AG20443 (cell line): ENCODE measurements at regions not wholly inside any gene's neighbourhood (a gene's known extent, or its start where the extent isn't known, plus 50 kb on each side); places are given as distances from the start of the nearest gene placed in this dataset.
"Not testable (repeated sequence)": the region's sequence is repeated elsewhere in the genome, so short reads cannot be mapped to it uniquely, and the experiment has no call there.

Source experiments
- DNase-seq: peaks from one replicate; pipeline ENCODE4 v3.0.0; 2012; ENCODE audit warnings: low spot score, mixed read lengths

- no peak for DNase-seq
Observed at GRCh38 chr4:79850626-79851025, 222.4 kb downstream of the ANTXR2 start.

- DNase-seq: no peak
Observed at GRCh38 chr4:79848329-79848728, 224.7 kb downstream of the ANTXR2 start.

GRCh38 chr4:79847411-79847810 lies 225.6 kb downstream of the ANTXR2 start:
- no peak for DNase-seq

- DNase-seq: no peak
Observed at GRCh38 chr4:79842162-79842561, 230.9 kb downstream of the ANTXR2 start.

- no peak for DNase-seq
Observed at GRCh38 chr4:79833857-79834256, 239.2 kb downstream of the ANTXR2 start.

- no peak for DNase-seq
Observed at GRCh38 chr4:79831701-79832514, 241.1 kb downstream of the ANTXR2 start.

GRCh38 chr4:79831119-79831528 lies 241.9 kb downstream of the ANTXR2 start:
- no peak for DNase-seq

- DNase-seq: no peak
Observed at GRCh38 chr4:79827283-79827682, 245.7 kb downstream of the ANTXR2 start.

GRCh38 chr4:79823148-79823763 lies 249.8 kb downstream of the ANTXR2 start:
- DNase-seq: no peak

GRCh38 chr4:79820427-79820826 lies 252.6 kb downstream of the ANTXR2 start:
- DNase-seq: no peak

- not testable (repeated sequence) for DNase-seq
Observed at GRCh38 chr4:79807933-79808332, 265.1 kb downstream of the ANTXR2 start.

GRCh38 chr4:79798047-79798446 lies 275.0 kb downstream of the ANTXR2 start:
- no peak for DNase-seq

GRCh38 chr4:79796948-79797347 lies 276.1 kb downstream of the ANTXR2 start:
- no peak for DNase-seq

- no peak for DNase-seq
Observed at GRCh38 chr4:79788884-79789283, 284.1 kb downstream of the ANTXR2 start.

GRCh38 chr4:79780129-79780528 lies 292.9 kb downstream of the ANTXR2 start:
- no peak for DNase-seq

GRCh38 chr4:79772510-79772909 lies 300.5 kb downstream of the ANTXR2 start:
- DNase-seq: no peak

- no peak for DNase-seq
Observed at GRCh38 chr4:79764120-79764519, 308.9 kb downstream of the ANTXR2 start.

GRCh38 chr4:79763486-79764075 lies 309.4 kb downstream of the ANTXR2 start:
- DNase-seq: no peak

- no peak for DNase-seq
Observed at GRCh38 chr4:79759793-79760192, 313.2 kb downstream of the ANTXR2 start.

GRCh38 chr4:79757600-79757999 lies 315.4 kb downstream of the ANTXR2 start:
- DNase-seq: no peak

- no peak for DNase-seq
Observed at GRCh38 chr4:79756140-79756895, 316.7 kb downstream of the ANTXR2 start.

- no peak for DNase-seq
Observed at GRCh38 chr4:79748835-79749234, 324.2 kb downstream of the ANTXR2 start.

- DNase-seq: no peak
Observed at GRCh38 chr4:79747252-79747651, 325.8 kb downstream of the ANTXR2 start.
